Activated CD4-positive, alpha-beta T cell treated with anti-CD3 and anti-CD28 coated beads for 24 hours (primary cell): ENCODE measurements at regions not wholly inside any gene's neighbourhood (a gene's known extent, or its start where the extent isn't known, plus 50 kb on each side); places are given as distances from the start of the nearest gene placed in this dataset.

Source experiments
- DNase-seq, 2 donors: peaks; one replicate each; pipeline ENCODE4 v3.0.0-alpha.2; 2020; ENCODE audit warnings: low read depth in 2 of 2

GRCh38 chr3:15952543-15953175 lies 154.9 kb upstream of the ANKRD28 start:
- DNase-seq = no peak

GRCh38 chr3:15953841-15954240 lies 156.1 kb upstream of the ANKRD28 start:
- no peak for DNase-seq

- DNase-seq = no peak
These were observed 158.2 kb upstream of the ANKRD28 start for GRCh38 chr3:15955968-15956367.

GRCh38 chr3:15958692-15959433 lies 161.1 kb upstream of the ANKRD28 start:
- no peak for DNase-seq

GRCh38 chr3:15959434-15959811 lies 161.6 kb upstream of the ANKRD28 start:
- no peak for DNase-seq

- no peak for DNase-seq
These were observed 167.0 kb upstream of the ANKRD28 start for GRCh38 chr3:15964605-15965442.

- no peak for DNase-seq
These were observed 169.8 kb upstream of the ANKRD28 start for GRCh38 chr3:15967577-15967976.

GRCh38 chr3:15969874-15970640 lies 172.3 kb upstream of the ANKRD28 start:
- no peak for DNase-seq

- no peak for DNase-seq
These were observed 175.6 kb upstream of the ANKRD28 start for GRCh38 chr3:15973414-15973813.

- no peak for DNase-seq
These were observed 176.2 kb upstream of the ANKRD28 start for GRCh38 chr3:15973940-15974339.

- no peak for DNase-seq
These were observed 176.9 kb upstream of the ANKRD28 start for GRCh38 chr3:15974647-15975046.

GRCh38 chr3:15976524-15976923 lies 178.7 kb upstream of the ANKRD28 start:
- no peak for DNase-seq

- DNase-seq = no peak
These were observed 179.3 kb upstream of the ANKRD28 start for GRCh38 chr3:15977090-15977489.

GRCh38 chr3:15977598-15978232 lies 179.9 kb upstream of the ANKRD28 start:
- no peak for DNase-seq

- no peak for DNase-seq
These were observed 181.0 kb upstream of the ANKRD28 start for GRCh38 chr3:15978801-15979200.

GRCh38 chr3:15979495-15979894 lies 181.7 kb upstream of the ANKRD28 start:
- no peak for DNase-seq

- DNase-seq = no peak
These were observed 182.1 kb upstream of the ANKRD28 start for GRCh38 chr3:15979900-15980299.

- DNase-seq = no peak
These were observed 184.5 kb upstream of the ANKRD28 start for GRCh38 chr3:15982243-15982642.

- DNase-seq = no peak
These were observed 185.0 kb upstream of the ANKRD28 start for GRCh38 chr3:15982667-15983196.

GRCh38 chr3:15983232-15983631 lies 185.5 kb upstream of the ANKRD28 start:
- DNase-seq = no peak

- no peak for DNase-seq
These were observed 185.9 kb upstream of the ANKRD28 start for GRCh38 chr3:15983693-15984092.
